GM19438 (cell line): ENCODE measurements at regions not wholly inside any gene's neighbourhood (a gene's known extent, or its start where the extent isn't known, plus 50 kb on each side); places are given as distances from the start of the nearest gene placed in this dataset.
"Not testable (repeated sequence)": the region's sequence is repeated elsewhere in the genome, so short reads cannot be mapped to it uniquely, and the experiment has no call there.

Experiments
- ATAC-seq: cut with Tn5 transposase; IDR thresholded peaks from one replicate; pipeline ENCODE4 v1.9.1; 2021; ENCODE audit warnings: low read depth; ENCODE audit not compliant: unreplicated experiment

DNA sequence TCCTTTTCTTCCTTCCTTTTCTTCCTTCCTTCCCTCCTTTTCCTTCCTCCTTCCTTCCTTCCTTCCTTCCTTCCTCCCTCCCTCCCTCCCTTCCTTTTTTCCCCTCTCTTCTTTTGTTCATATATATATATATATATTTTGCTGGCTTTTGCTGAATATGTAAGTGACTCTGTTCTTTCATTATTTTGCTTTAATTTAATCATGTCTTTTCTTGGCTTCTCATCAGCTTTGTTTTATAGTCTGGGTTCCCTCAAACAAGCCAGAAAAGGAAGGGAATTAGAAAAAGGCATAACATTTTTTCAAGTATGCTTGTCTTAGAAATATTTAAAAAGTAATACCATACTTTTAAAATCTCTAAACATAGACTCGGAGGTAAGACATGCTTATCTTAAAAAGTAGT, 219.9 kb upstream of the ATXN7L3B start:
- ATAC-seq, result no peak

DNA sequence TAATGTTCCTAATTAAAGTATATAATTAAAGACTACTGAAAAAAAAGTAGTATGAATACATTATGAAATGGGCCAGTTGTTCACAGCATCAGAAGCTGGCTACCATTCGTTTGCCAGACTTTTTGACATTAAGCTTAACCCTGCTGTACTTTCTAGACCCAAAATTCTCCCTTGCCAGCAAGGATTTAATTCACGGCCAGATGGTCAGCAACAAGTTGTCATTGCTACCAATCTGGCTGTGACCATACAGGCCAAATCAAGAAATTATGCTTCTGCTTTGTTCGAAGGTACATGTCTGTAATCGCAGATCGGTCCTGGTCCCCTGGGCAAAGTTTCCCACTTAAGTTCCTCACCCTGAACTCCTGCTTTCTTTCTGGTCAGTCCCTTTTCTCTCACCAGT, 217.7 kb upstream of the ATXN7L3B start:
- no peak for ATAC-seq

DNA sequence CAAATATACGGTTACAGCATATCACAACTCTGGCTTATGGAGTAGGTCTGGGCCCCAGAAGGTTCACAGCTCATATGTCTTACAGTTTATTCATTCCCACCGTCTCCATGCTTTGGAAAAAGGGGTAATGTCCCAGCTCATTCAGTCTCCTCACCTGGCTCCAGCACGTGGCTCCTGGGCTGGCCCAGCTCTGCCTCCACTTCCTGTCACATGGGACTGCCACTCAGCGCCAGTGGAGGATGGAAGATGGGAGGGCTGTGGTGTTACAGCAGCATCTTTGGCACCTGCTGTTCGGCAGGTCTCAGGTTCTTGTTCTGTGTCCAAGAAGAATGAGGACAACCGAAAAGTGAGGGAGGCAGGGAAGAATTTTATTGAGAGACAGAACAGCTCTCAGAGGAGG, 216.3 kb upstream of the ATXN7L3B start:
- no peak for ATAC-seq

- ATAC-seq, result no peak
Measured at GRCh38 chr12:74322792-74323191, 214.8 kb upstream of the ATXN7L3B start.

GRCh38 chr12:74328623-74329022, 209.0 kb upstream of the ATXN7L3B start:
- ATAC-seq, result no peak

GRCh38 chr12:74334780-74335179, 202.9 kb upstream of the ATXN7L3B start:
- no peak for ATAC-seq

- no peak for ATAC-seq
Measured at GRCh38 chr12:74337951-74338350, 199.7 kb upstream of the ATXN7L3B start.

DNA sequence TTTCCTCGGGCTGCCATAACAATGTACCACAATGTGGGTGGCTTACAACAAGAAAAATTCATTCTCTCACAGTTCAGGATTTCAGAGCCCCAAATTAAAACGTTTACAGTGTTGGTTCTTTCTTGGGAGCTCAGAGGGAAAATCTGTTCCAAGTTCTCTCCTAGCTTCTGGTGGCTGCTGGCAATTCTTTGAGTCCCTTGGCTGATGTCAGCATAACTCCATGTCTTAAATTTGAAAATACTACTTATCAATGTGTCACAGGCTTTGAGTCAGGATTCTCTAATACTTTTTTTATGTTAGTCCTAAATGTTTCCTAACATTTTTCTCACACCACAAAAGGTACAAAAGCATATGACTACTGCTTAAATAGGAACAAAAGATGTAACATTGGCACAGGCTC, 198.4 kb upstream of the ATXN7L3B start:
- no peak for ATAC-seq

- ATAC-seq, result no peak
Measured at GRCh38 chr12:74349925-74350324, 187.7 kb upstream of the ATXN7L3B start.

DNA sequence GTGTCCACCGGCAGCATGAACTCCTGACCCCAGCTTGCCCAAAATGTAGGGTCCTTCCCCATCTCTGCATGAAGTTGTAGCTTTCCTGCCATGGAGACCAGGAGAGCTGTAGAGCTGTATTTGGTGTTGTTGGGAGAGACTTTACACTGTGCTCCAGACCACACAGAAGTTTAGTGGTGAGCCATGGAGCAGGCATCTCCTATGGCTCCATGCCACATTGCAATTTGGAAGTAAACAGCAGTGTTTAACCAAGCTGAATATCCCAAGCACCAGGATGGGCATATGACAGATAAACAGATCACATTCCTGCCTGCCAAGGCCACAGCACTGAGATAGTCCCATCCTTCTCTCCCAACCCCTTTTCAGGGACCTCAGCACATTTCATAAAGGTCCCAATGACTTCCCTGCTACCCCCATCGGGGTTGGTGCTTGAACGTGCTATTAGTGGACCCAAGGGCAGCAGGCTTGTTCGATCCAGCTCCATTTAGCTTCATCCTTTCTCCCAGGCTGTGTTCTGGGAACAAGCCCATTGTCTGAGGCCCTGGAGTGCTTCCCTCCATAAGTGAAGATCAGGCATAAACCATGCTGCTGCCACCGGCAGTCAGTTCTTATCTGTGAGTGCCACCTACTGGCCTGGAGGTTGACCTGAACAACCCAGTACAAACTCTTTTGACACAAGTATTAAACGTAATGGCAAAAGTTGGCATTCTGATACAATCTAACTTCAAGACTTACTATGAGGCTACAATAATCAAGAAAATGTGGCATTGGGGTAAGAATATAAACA, 172.3 kb upstream of the ATXN7L3B start:
- no peak for ATAC-seq

GRCh38 chr12:74370608-74371216, 166.9 kb upstream of the ATXN7L3B start:
- no peak for ATAC-seq

DNA sequence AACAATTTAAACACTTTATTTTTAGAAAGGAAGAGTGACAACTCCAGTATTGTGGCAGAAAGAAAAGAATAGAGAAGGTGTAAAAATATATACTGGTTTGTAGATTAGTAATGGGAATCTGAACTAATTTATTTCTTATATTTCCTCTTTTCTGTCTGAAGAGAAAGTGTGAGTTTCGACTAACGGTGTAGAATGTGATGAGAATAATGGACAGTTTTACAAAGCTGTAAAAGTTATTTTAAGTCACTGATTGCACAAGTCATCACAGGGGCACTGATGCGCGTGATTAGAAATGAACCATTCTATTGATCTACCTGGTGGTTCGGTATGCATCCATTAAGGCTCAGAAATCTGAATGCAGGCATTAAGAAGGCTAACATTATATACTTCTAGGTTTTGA, 158.5 kb upstream of the ATXN7L3B start:
- no peak for ATAC-seq

- no peak for ATAC-seq
Measured at GRCh38 chr12:74381958-74382357, 155.7 kb upstream of the ATXN7L3B start.

- ATAC-seq, result no peak
Measured at GRCh38 chr12:74382983-74383382, 154.7 kb upstream of the ATXN7L3B start.

DNA sequence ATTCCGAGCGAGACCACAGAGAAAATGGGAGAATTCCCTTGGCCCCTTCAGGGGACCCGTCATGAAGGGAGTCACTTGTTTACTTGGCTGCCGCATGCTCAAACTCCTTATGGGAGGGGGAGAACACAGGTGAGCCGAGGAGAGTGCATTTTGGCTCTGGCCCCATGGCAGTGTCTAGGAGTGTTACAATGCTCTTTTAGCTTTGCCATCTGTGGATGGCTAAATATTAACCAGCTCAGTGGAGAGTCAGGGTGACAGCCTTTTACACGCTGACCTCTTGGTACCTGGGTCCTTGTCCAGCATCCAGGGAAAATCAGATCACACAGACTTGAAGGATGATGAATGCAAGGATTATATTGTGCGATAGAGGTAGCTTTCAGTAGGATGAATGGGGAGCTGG, 146.4 kb upstream of the ATXN7L3B start:
- ATAC-seq, result no peak

GRCh38 chr12:74393272-74393671, 144.4 kb upstream of the ATXN7L3B start:
- no peak for ATAC-seq

DNA sequence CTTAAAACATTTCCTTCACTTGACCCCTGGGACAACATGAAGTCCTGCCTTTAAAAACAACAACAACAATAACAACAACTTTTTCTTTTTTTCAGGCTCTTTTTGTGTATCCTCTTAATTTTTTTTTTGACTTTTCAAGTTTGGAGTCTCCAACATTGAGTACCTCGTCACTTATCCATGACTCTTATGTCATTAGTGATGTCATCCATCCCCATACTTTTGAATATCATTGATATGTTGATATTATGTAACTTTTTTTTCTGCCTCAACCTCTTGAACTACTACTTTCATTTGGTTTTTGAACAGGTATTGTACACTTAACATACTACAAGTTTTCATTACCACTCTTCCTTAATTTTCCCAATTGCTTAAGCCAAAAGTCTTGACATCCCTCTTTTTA, 143.0 kb upstream of the ATXN7L3B start:
- no peak for ATAC-seq

DNA sequence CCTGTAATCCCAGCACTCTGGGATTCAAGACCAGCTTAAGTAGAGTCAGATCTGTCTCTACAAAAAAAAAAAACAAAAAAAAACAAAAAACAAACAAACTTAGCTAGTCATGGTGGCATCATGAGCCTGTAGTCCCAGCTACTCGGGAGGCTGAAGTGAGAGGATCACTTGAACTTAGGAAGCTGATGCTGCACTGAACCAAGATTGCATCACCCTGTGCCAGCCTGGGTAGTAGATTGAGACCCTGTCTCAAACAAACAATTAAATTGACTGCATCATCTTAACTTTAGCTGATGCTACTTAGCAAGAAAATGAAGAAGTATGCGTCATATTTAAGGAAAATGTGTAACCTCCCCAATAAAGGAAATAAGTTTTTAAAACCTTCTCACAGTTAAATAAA, 136.6 kb upstream of the ATXN7L3B start:
- no peak for ATAC-seq

DNA sequence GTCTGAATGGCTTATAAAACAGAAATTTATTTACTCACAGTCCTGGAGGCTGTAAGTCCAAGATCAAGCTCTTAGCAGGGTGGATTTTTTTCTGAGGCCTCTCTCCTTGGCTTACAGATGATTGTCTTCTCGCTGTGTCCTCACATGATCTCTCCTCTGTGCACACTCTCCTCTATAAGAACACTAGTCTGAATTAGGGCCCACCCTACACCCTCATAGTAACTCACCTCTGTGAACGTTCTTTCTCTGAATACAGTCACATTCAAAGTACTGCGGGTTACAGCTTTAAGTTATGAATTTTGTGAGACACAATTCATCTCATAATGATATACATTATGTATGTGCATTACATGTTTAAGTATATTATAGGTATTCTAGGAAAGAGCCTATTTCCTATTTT, 135.7 kb upstream of the ATXN7L3B start:
- no peak for ATAC-seq

DNA sequence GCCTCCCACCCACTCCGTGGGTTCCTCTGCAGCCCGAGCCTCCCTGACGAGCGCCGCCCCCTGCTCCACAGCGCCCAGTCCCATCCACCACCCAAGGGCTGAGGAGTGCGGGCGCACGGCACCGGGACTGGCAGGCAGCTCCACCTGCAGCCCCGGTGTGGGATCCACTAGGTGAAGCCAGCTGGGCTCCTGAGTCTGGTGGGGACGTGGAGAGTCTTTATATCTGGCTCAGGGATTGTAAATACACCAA, 134.5 kb upstream of the ATXN7L3B start:
- not testable (repeated sequence) for ATAC-seq

DNA sequence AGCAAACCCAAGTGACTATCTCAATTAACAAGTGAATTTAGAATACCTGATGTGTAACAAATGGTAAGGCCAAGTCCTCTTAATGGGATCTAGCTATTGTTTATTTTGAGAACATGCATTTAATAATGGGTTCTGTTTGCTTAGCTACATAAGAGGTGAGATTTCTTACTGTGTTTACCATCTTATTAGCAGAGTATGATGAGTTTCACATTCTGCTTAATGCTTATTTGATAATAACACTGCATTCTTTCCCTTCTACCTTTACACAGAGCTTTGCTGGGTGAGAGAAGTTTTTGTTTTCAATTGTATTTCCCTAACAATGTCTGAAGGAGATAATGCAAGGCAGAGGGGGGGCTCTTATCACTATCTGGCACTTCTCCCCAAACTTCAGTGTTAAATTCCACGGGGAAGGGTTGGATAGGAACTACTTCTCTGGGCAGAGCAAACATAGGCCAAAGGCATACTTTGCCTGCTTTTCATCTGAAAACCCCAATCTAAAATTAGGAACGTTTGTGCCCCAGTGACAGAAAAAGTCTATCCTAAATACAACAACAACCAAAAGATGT, 129.0 kb upstream of the ATXN7L3B start:
- no peak for ATAC-seq

- ATAC-seq, result no peak
Measured at GRCh38 chr12:74412606-74413230, 124.9 kb upstream of the ATXN7L3B start.
